Stimulated activated CD8-positive, alpha-beta memory T cell treated with anti-CD3 and anti-CD28 coated beads, Interleukin-12 subunit alpha, Interleukin-12 subunit beta, amount 100 ng/mL, for 24 hours (primary cell): ENCODE measurements at regions not wholly inside any gene's neighbourhood (a gene's known extent, or its start where the extent isn't known, plus 50 kb on each side); places are given as distances from the start of the nearest gene placed in this dataset.

Source experiments
- DNase-seq: peaks from one replicate; pipeline ENCODE4 v3.0.0-alpha.2; 2020; ENCODE audit errors: extremely low read depth

GRCh38 chr2:6524691-6525474, 340.8 kb downstream of the CMPK2 start:
- DNase-seq, result no peak

DNA sequence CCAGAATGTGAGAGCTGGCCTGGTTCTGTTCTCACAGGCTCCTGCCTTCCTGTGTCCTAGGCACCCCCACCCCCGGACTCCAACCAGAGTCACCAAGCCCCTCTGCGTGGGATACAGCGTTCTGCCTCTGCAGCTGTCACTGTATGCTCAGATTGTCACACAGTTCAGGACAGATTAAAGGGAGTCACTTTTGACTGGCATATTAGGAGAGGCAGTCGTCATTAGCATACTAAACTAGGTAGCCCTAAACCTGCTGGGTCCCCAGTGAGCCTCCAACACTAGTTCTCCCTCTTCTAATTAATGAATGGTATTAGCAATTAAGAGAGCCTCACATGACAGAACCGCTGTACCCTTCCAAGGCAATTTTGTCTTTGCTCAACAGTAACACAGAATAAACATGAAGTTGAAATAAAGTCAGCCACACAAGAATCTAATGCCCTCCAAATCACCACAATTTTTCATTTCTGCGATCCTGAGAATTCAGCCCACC, 340.2 kb downstream of the CMPK2 start:
- DNase-seq, result no peak

DNA sequence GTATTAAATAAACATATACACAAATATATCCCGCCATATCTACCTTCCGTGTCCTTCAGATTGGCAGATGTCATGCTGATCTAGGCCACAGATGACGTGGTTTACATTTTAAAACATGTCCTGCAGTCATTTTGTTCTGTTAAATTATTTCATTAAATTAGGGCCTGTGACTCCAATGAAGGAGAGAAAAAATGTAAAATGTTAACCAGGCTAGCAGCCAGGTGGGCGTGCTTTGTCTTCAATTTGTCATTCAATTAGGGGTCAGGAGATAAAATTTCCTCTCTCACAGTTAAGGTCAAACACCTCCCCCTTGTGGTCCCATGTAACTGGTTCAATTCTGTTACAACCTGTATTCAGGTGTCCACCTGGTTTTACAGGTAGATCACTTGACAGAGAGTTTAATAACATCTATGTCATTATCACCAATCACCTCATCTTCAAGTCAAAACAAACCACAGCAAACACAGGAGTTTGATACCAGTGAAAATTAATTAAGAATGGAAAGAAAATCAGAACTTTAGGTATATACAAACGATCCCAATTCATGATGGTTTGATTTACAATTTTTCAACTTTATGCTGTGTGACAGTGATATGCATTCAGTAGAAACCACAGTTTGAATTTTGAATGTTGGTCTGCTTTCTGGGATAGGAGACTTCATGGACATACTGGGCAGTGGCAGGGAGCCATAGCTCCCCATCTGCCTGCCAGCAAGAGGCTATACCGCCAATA, 339.4 kb downstream of the CMPK2 start:
- no peak for DNase-seq

DNA sequence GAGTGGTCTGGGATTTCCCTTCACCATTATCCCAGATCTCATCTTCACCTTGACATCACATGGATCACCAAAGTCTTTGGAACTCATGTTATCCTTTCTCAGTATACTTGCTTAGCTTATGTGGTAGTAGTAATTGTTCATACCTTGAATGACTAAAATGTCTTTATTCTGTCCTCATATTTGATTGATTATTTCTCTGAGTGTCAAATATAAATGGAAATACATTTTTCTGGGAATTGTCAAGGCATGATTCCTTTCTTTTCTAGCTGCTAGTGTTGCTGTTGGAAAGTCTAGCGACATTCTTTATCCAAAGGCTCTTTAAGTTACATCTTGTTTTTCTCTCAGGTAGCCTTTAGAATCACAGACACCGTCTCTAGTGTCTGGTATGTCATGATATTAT, 334.4 kb downstream of the CMPK2 start:
- no peak for DNase-seq

DNA sequence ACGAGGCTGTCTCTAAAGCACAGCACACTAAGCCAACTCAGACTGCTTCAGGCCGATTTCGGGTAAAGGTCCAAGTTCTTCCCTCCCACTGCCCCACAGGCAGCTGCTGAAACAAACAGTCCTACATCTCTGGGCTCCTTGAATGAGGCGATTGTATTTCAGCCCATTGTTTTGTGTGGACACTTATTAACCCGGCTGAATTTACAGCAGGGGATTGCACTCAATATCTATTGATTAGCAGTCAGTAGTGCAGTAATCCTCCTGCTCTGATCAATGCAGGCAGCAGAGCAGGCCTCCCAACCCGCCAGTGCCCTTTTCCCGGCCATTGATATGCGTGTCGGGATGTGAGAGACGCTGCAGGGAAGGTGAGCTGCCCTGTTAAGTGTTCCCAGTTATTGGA, 330.1 kb downstream of the CMPK2 start:
- no peak for DNase-seq

DNA sequence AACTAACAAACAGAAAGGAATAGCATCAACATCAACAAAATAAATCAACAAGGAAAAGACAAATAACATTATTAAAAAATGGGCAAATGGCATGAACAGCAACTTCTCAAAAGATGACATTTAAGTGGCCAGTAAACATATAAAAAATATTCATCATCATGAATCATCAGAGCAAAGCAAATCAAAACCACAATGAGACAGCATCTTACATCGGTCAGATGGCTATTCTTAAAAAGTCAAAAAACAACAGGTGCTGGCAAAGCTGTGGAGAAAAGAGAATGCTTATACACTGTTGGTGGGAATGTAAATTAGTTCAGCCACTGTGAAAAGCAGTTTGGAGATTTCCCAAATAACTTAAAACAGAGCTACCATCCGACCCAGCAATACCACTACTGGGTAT, 327.1 kb downstream of the CMPK2 start:
- DNase-seq, result no peak

- DNase-seq, result no peak
Observed at GRCh38 chr2:6545336-6545735, 320.4 kb downstream of the CMPK2 start.

DNA sequence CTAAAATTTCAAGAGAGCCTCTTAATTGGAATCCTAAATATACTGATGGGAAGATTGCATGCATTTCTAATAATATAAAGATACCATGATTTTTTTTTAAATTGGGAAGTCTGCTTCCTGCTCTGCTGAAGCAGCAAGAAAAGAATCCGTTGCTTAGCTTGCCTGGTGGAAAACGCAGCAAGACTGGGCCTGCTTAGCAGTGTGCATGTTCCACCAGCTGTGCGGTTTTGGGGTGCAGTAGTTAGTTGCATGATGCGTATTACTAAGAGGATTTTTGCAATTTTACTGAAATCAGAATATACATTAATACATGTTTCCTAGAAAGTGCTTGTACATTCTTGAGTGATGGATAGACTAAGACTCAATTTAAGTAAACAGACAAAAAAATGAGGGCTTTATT, 319.9 kb downstream of the CMPK2 start:
- no peak for DNase-seq

GRCh38 chr2:6554466-6554865, 311.2 kb downstream of the CMPK2 start:
- DNase-seq, result no peak

- no peak for DNase-seq
Observed at GRCh38 chr2:6556755-6557154, 309.0 kb downstream of the CMPK2 start.

GRCh38 chr2:6557737-6558136, 308.0 kb downstream of the CMPK2 start:
- no peak for DNase-seq

GRCh38 chr2:6562771-6563170, 302.9 kb downstream of the CMPK2 start:
- DNase-seq, result no peak

- DNase-seq, result no peak
Observed at GRCh38 chr2:6564326-6564725, 301.4 kb downstream of the CMPK2 start.

GRCh38 chr2:6574121-6574520, 291.6 kb downstream of the CMPK2 start:
- no peak for DNase-seq

DNA sequence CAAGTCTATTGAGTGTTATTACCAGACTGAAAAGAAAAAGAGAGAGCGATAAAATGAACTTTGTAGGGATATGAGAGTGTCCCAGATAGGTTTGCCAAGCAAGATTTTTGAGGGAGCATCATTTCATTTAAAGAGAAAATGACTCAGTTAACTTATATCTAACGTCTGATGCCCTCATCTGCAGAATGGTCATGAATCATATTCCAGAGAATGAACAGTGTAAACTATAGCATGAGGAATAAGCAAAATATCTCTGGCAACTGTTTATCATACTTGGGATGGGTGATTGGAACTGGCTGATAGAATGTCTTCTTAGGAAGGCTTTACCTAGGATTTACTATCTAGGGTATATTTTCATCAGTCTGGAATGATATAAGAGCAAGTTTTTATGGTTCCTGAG, 289.4 kb downstream of the CMPK2 start:
- DNase-seq, result no peak

- no peak for DNase-seq
Observed at GRCh38 chr2:6577960-6578359, 287.7 kb downstream of the CMPK2 start.

DNA sequence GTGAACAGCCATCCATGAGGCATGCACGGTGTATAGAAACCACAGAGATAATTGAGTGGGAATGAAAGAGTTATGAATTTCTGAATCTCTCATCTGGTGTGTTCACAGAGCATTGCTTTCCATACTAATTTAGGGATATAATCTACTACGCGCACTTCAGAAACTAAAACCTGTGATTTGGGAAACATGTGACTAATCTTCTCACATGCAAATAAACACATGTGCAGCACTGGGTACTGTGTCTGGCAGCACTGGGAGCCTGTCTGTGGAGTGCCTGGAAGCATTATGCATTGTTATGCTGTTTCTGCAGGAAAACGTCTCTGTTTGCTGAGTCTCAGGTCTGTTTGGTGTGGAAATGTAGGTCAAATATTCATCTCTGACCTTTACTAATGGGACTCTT, 287.3 kb downstream of the CMPK2 start:
- DNase-seq, result no peak

- no peak for DNase-seq
Observed at GRCh38 chr2:6579281-6579680, 286.4 kb downstream of the CMPK2 start.

DNA sequence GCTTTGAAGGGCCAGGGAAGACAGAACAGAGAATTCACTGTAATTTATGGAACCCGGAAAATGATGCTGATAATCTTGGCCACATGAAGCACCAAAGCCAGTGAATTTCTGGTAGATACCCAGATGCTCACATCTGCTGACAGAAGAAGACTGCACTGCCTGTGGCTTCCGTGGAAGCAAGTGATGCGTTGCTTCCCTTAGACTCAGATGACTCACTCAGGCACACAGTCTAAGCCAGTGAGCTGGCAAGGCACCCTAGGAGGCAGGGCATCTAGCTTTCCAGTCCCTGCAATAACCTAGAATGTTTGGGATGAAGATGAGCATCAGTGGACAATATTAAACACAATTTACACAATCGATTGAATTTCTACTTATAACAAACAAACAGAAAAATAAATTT, 284.7 kb downstream of the CMPK2 start:
- no peak for DNase-seq

DNA sequence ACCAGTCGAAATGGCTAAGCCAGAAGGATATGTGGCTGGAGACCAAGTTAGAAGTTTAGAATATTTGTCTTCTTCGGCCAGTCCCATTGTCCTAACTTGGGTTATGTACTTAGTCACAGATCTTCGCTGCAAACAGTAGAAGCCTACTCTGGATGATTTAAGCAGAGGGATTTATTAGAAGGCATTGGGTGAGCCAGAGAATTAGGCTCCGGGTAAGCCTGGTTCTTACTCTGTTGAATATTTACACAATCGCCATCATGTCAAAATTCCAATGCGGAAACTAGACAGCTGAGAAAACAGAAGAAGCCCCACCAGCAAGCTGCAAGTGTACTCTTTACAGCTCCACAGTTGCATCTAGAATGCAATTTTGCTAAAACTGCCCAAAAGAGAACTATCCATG, 276.6 kb downstream of the CMPK2 start:
- DNase-seq, result no peak

- no peak for DNase-seq
Observed at GRCh38 chr2:6590442-6590841, 275.3 kb downstream of the CMPK2 start.

DNA sequence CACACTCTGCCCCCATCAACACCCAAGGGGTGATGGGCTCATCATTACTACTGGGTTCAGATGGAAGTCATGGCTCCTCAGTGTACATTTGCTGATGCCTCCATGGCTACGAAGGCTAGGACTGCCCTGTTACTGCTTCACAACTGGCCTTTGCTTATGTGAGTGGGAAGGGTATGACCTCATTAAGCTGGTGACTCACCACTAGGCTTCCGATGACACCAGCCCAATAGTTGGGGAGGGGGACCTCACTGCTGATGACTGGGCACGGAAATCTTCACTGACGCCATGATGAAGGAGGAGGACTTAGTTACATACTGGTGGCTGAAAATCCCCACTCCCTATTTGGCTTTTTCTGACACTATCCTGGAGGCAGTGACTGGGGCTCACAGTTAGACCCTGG, 263.2 kb downstream of the CMPK2 start:
- DNase-seq, result no peak

GRCh38 chr2:6605836-6606505, 259.7 kb downstream of the CMPK2 start:
- DNase-seq, result no peak
